Naive B cell (primary cell): ENCODE measurements at regions not wholly inside any gene's neighbourhood (a gene's known extent, or its start where the extent isn't known, plus 50 kb on each side); places are given as distances from the start of the nearest gene placed in this dataset.

ENCODE experiments used
- ATAC-seq, 2 donors: fragments of 150-1000 bp; cut with Tn5 transposase; 2 replicates each; pipeline ENCODE4 v1.10.0; 2021; ENCODE audit warnings: low read depth in 2 of 2, mild to moderate bottlenecking in 2 of 2, moderate library complexity in 2 of 2
- DNase-seq: peaks from one replicate; pipeline ENCODE4 v3.0.0; 2022
- H3K27ac Mint-ChIP-seq, 6 donors: one replicate each; pipeline ENCODE4 v1.8.0; 2020 to 2022; ENCODE audit warnings: mild to moderate bottlenecking in 6 of 6, mixed read lengths in 6 of 6, moderate library complexity in 5 of 6, inconsistent platforms in 2 of 6
- H3K27me3 Mint-ChIP-seq, 3 donors: one replicate each; pipeline ENCODE4 v1.8.0; 2021 to 2022; ENCODE audit warnings: mixed read lengths in 3 of 3, mild to moderate bottlenecking in 1 of 3
- H3K36me3 Mint-ChIP-seq, 2 donors: one replicate each; pipeline ENCODE4 v1.8.0; 2020 to 2022; ENCODE audit warnings: mixed read lengths in 2 of 2, inconsistent platforms in 1 of 2, mild to moderate bottlenecking in 1 of 2
- H3K4me1 Mint-ChIP-seq, 3 donors: one replicate each; pipeline ENCODE4 v1.8.0; 2020 to 2022; ENCODE audit warnings: mixed read lengths in 3 of 3, inconsistent platforms in 1 of 3, mild to moderate bottlenecking in 1 of 3, moderate library complexity in 1 of 3
- H3K4me3 Mint-ChIP-seq, 8 donors: one replicate each; pipeline ENCODE4 v1.8.0; 2020 to 2022; ENCODE audit warnings: mild to moderate bottlenecking in 8 of 8, mixed read lengths in 8 of 8, moderate library complexity in 8 of 8, inconsistent platforms in 2 of 8
- H3K9me3 Mint-ChIP-seq, 7 donors: one replicate each; pipeline ENCODE4 v1.8.0; 2020 to 2022; ENCODE audit warnings: mixed read lengths in 7 of 7, mild to moderate bottlenecking in 5 of 7, inconsistent platforms in 2 of 7, moderate library complexity in 1 of 7

- no peaks in the 10 kb centered on the region for H3K36me3 Mint-ChIP-seq
- no peak for DNase-seq
- peaks cover 0 to 15% (median 4%) of the 10 kb centered on the region in 3 donors for H3K27me3 Mint-ChIP-seq
- H3K4me3 Mint-ChIP-seq, result no peak overlapping the region
- H3K27ac Mint-ChIP-seq, result no peak overlapping the region
- H3K4me1 Mint-ChIP-seq, result no peaks in the 10 kb centered on the region
- ATAC-seq, result no peak
- H3K9me3 Mint-ChIP-seq, result peaks cover 6 to 30% (median 10%) of the 10 kb centered on the region in 7 donors
These were observed 52.4 kb upstream of the EEPD1 start for GRCh38 chr7:36100634-36101033.
